IMR-90 (cell line): ENCODE measurements at regions not wholly inside any gene's neighbourhood (a gene's known extent, or its start where the extent isn't known, plus 50 kb on each side); places are given as distances from the start of the nearest gene placed in this dataset.

ENCODE experiments used
- ATAC-seq: fragments of 200-7000 bp; cut with Tn5 transposase; 2 replicates; pipeline ENCODE4 v1.9.1; 2020; ENCODE audit warnings: low read depth, mild to moderate bottlenecking, moderate library complexity
- BruUV-seq: library from RNA; stranded (reverse); fragments of 400-500 nt; replicated peaks from 2 replicates; lab custom pipeline; 2021; lab: Mats Ljungman, UMichigan
- CTCF ChIA-PET: fragments of 300-600 bp; formaldehyde crosslinking; extraction: SDS; loops from one replicate; lab custom pipeline; 2021; ENCODE audit warnings: antibody characterized with exemption; lab: Yijun Ruan, JAX
- POLR2A ChIA-PET: fragments of 300-600 bp; sonication (Branson Sonifier 250); formaldehyde crosslinking; loops from one replicate; lab custom pipeline; 2022; ENCODE audit warnings: antibody characterized with exemption; ENCODE audit not compliant: unreplicated experiment; lab: Charles Lee
- DNase-seq: peaks from one replicate; pipeline ENCODE4 v3.0.0; 2013
- H2AFZ ChIP-seq: replicated peaks from 2 replicates; pipeline ENCODE3; 2013; ENCODE audit warnings: low read length, mild to moderate bottlenecking; ENCODE audit not compliant: poor library complexity
- H2AK5ac ChIP-seq: 2 replicates; pipeline ENCODE4 v1.6.1; 2013; ENCODE audit warnings: low read depth, low read length, inconsistent platforms
- H2AK9ac ChIP-seq: replicated peaks from 2 replicates; pipeline ENCODE3; 2013; ENCODE audit warnings: mild to moderate bottlenecking, low read depth, low read length, moderate library complexity; ENCODE audit not compliant: poor library complexity
- H2BK120ac ChIP-seq: 2 replicates; pipeline ENCODE4 v1.6.1; 2013; ENCODE audit warnings: low read depth, low read length, inconsistent platforms
- H2BK15ac ChIP-seq: 3 replicates; pipeline ENCODE4 v1.6.1; 2013; ENCODE audit warnings: low read depth, low read length, inconsistent platforms
- H2BK20ac ChIP-seq: 2 replicates; pipeline ENCODE4 v1.6.1; 2013; ENCODE audit warnings: low read depth, mild to moderate bottlenecking, inconsistent platforms, low read length, moderate library complexity
- H2BK5ac ChIP-seq: 2 replicates; pipeline ENCODE4 v1.6.1; 2013; ENCODE audit warnings: mild to moderate bottlenecking, low read depth, low read length, inconsistent platforms; ENCODE audit not compliant: poor library complexity, severe bottlenecking
- H3K14ac ChIP-seq: replicated peaks from 2 replicates; pipeline ENCODE4 v1.6.1; 2013; ENCODE audit warnings: low read depth, low read length, inconsistent platforms
- H3K18ac ChIP-seq: 2 replicates; pipeline ENCODE4 v1.6.1; 2013; ENCODE audit warnings: low read depth, low read length, control low read depth
- H3K23ac ChIP-seq: 2 replicates; pipeline ENCODE4 v1.6.1; 2013; ENCODE audit warnings: low read depth, low read length, inconsistent platforms
- H3K27ac ChIP-seq: 2 replicates; pipeline ENCODE4 v1.5.1; 2013; ENCODE audit warnings: mild to moderate bottlenecking, control low read depth, low read length; ENCODE audit not compliant: insufficient read depth
- H3K27me3 ChIP-seq: 2 replicates; pipeline ENCODE4 v1.6.1; 2013; ENCODE audit warnings: low read length; ENCODE audit not compliant: control insufficient read depth, insufficient read depth
- H3K36me3 ChIP-seq: 2 replicates; pipeline ENCODE4 v1.6.1; 2013; ENCODE audit warnings: low read length, mixed read lengths; ENCODE audit not compliant: control insufficient read depth, insufficient read depth
- H3K4ac ChIP-seq: 2 replicates; pipeline ENCODE4 v1.6.1; 2013; ENCODE audit warnings: low read depth, low read length, inconsistent platforms
- H3K4me1 ChIP-seq: 2 replicates; pipeline ENCODE4 v1.6.1; 2013; ENCODE audit warnings: low read length, mixed read lengths; ENCODE audit not compliant: control insufficient read depth, insufficient read depth
- H3K4me2 ChIP-seq: 2 replicates; pipeline ENCODE4 v1.6.1; 2013; ENCODE audit warnings: low read depth, mild to moderate bottlenecking, control low read depth, low read length, moderate library complexity
- H3K4me3 ChIP-seq: 2 replicates; pipeline ENCODE4 v1.5.1; 2013; ENCODE audit warnings: low read depth, mild to moderate bottlenecking, control low read depth, low read length, moderate library complexity; ENCODE audit not compliant: insufficient read depth
- H3K56ac ChIP-seq: 2 replicates; pipeline ENCODE4 v1.6.1; 2013; ENCODE audit warnings: low read length, inconsistent platforms; ENCODE audit not compliant: insufficient read depth; ENCODE audit errors: extremely low read depth
- H3K79me1 ChIP-seq, 2 experiments: 2 replicates each; pipeline ENCODE4 v1.6.1; 2013; ENCODE audit warnings: low read length in 2 of 2, inconsistent platforms in 1 of 2, low read depth in 1 of 2
- H3K9ac ChIP-seq: 2 replicates; pipeline ENCODE4 v1.6.1; 2013; ENCODE audit warnings: low read depth, low read length, control low read depth
- H3K9me1 ChIP-seq: 2 replicates; pipeline ENCODE4 v1.6.1; 2013; ENCODE audit warnings: low read length, inconsistent platforms; ENCODE audit not compliant: insufficient read depth
- H3K9me3 ChIP-seq: 2 replicates; pipeline ENCODE4 v1.6.1; 2013; ENCODE audit warnings: low read length; ENCODE audit not compliant: control insufficient read depth, insufficient read depth
- H4K20me1 ChIP-seq: 2 replicates; pipeline ENCODE4 v1.6.1; 2013; ENCODE audit warnings: low read length, inconsistent platforms; ENCODE audit not compliant: insufficient read depth
- H4K5ac ChIP-seq: 2 replicates; pipeline ENCODE4 v1.6.1; 2013; ENCODE audit warnings: mild to moderate bottlenecking, low read depth, low read length, control low read depth
- H4K8ac ChIP-seq, 2 experiments: 2 replicates each; pipeline ENCODE4 v1.6.1; 2013; ENCODE audit warnings: low read depth in 2 of 2, low read length in 2 of 2, control low read depth in 1 of 2, inconsistent platforms in 1 of 2
- H4K91ac ChIP-seq: 2 replicates; pipeline ENCODE4 v1.6.1; 2013; ENCODE audit warnings: low read depth, low read length, inconsistent platforms; ENCODE audit not compliant: insufficient read depth
- CHD1 ChIP-seq: IDR thresholded peaks from 2 replicates; pipeline ENCODE4 v1.6.1; 2012; ENCODE audit warnings: low read depth, low read length, improper control_type of control experiment
- MAZ ChIP-seq: IDR thresholded peaks from 2 replicates; pipeline ENCODE4 v1.6.1; 2012; ENCODE audit warnings: low read depth, mild to moderate bottlenecking, low read length, improper control_type of control experiment, moderate library complexity, borderline replicate concordance
- RAD21 ChIP-seq: IDR thresholded peaks from 2 replicates; pipeline ENCODE4 v1.6.1; 2012; ENCODE audit warnings: low read length, improper control_type of control experiment
- RFX5 ChIP-seq: IDR thresholded peaks from 2 replicates; pipeline ENCODE4 v1.8.0; 2012; ENCODE audit warnings: low read depth, mild to moderate bottlenecking, low read length, moderate library complexity
- dilution Hi-C: fragments of 300-500 bp; cut with HindIII; formaldehyde crosslinking; loops from one replicate; pipeline ENCODE4 v1.14.3; 2018; ENCODE audit warnings: low sequenced_read_pairs; ENCODE audit not compliant: unreplicated experiment
- in situ Hi-C: fragments of 300-500 bp; cut with MboI; formaldehyde crosslinking; loops from 3 replicates; pipeline ENCODE4 v1.14.3; 2019; ENCODE audit warnings: low sequenced_read_pairs, inconsistent platforms, mixed read lengths
- intact Hi-C: fragments of 100-400 bp; cut with micrococcal nuclease; formaldehyde crosslinking; loops from 2 replicates; pipeline ENCODE4 v1.10.0; 2022

DNA sequence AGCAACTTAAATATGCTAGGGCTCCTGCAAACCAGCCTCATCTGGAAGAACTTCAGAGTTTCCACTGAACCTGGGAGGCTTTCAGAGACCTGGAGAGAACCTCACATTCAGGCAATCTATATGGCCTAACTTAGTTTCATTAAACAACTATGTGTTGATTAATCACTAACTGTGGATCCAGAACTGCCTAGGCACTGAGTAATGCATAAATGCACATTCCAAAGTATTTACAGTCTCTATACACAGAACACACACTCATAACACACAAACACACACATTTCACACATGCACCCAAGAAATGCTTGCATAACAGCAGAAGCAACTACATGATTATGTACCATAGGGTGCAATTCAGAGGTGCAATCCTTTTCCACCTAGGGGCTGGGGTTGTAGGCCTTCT, 552.8 kb downstream of the BCL11A start:
- Histone ChIP-seq H4K8ac (no peak overlapping the region), H3K9me1 (no peaks in the 10 kb centered on the region), H3K4me3 (no peak overlapping the region), H2AK9ac (no peak overlapping the region), H3K9me3 (peaks cover 4% of the 10 kb centered on the region), H3K23ac (no peak overlapping the region), H4K91ac (no peak overlapping the region), H3K9ac (no peak overlapping the region), H4K5ac (no peak overlapping the region), H2BK20ac (no peak overlapping the region), H3K4me2 (no peak overlapping the region), H3K36me3 (no peaks in the 10 kb centered on the region), H3K4ac (no peak overlapping the region), H3K79me1 (no peaks in the 10 kb centered on the region), H2AFZ (no peak overlapping the region), H3K14ac (no peak overlapping the region), H2BK15ac (no peak overlapping the region), H3K4me1 (no peaks in the 10 kb centered on the region), H2BK5ac (no peak overlapping the region), H3K56ac (no peak overlapping the region), H3K27me3 (no peaks in the 10 kb centered on the region), H2AK5ac (no peak overlapping the region), H3K27ac (no peak overlapping the region), H2BK120ac (no peak overlapping the region), H4K20me1 (no peaks in the 10 kb centered on the region), H3K18ac (no peak overlapping the region)
- DNase-seq (no peak), ATAC-seq (no peak)
- TF ChIP-seq MAZ (no peak), RAD21 (no peak), CHD1 (no peak), RFX5 (no peak)
- CTCF ChIA-PET: no interaction called here
- in situ Hi-C loops (no loop called here), dilution Hi-C loops (no loop called here), intact Hi-C loops (no loop called here)
- BruUV-seq: no TSS peak
- POLR2A ChIA-PET: no interaction called here
